Cardiac muscle cell (in vitro differentiated cells and primary cell): ENCODE measurements at regions not wholly inside any gene's neighbourhood (a gene's known extent, or its start where the extent isn't known, plus 50 kb on each side); places are given as distances from the start of the nearest gene placed in this dataset.

Source experiments
- DNase-seq, 2 donors: peaks; one replicate each; pipeline versions ENCODE4 v3.0.0 to v3.0.0-alpha.2; 2010 to 2017; ENCODE audit warnings: low read depth in 1 of 2, low spot score in 1 of 2
- H3K27ac ChIP-seq: fragments of 200-600 bp; sonication (generic); 2 replicates; pipeline ENCODE4 v1.5.1; 2016
- H3K27me3 ChIP-seq: fragments of 200-600 bp; sonication (generic); 2 replicates; pipeline ENCODE4 v1.6.0; 2016; ENCODE audit warnings: control low read depth
- H3K36me3 ChIP-seq: fragments of 200-600 bp; sonication (generic); 2 replicates; pipeline ENCODE4 v1.5.1; 2016; ENCODE audit warnings: control low read depth
- H3K4me1 ChIP-seq: fragments of 200-600 bp; sonication (generic); 2 replicates; pipeline ENCODE4 v1.8.1; 2017; ENCODE audit warnings: low read depth, mild to moderate bottlenecking, mixed run types
- H3K4me3 ChIP-seq: fragments of 200-600 bp; sonication (generic); 2 replicates; pipeline ENCODE4 v1.5.1; 2016; ENCODE audit warnings: mild to moderate bottlenecking
- H3K9me3 ChIP-seq: fragments of 200-600 bp; sonication (generic); 2 replicates; pipeline ENCODE4 v1.5.1; 2017; ENCODE audit warnings: low read depth, mild to moderate bottlenecking, control low read depth
- CTCF ChIP-seq: IDR thresholded peaks from 2 replicates; pipeline ENCODE4 v1.5.1; 2012; ENCODE audit warnings: low read depth, mild to moderate bottlenecking, low read length

DNA sequence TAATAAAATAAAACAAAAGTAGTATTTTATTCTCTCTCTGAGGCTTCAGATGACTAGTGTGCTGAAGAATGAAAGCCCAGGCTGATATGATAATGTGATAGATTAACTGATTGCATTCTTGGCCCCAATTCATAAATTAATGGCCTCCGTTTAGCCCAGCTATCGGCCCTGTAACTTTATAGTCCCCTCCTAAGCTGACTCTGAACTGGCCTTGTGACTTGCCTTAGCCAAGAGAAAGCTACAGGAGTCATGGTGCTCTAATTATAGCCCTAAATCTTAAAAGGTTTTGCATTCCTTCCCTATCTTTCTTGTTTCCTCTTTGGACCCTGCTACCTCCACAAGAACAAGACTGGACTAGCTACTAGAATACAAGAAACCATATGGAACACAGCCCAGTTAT lies 123.2 kb upstream of the EPHA3 start:
- Histone ChIP-seq H3K36me3 (no peaks in the 10 kb centered on the region), H3K27ac (peak overlapping the region; percentile 67), H3K9me3 (no peaks in the 10 kb centered on the region), H3K4me1 (peaks cover 13% of the 10 kb centered on the region), H3K27me3 (no peaks in the 10 kb centered on the region), H3K4me3 (no peak overlapping the region)
- TF ChIP-seq CTCF = no peak
- peak; percentile 7 to 28 for DNase-seq

DNA sequence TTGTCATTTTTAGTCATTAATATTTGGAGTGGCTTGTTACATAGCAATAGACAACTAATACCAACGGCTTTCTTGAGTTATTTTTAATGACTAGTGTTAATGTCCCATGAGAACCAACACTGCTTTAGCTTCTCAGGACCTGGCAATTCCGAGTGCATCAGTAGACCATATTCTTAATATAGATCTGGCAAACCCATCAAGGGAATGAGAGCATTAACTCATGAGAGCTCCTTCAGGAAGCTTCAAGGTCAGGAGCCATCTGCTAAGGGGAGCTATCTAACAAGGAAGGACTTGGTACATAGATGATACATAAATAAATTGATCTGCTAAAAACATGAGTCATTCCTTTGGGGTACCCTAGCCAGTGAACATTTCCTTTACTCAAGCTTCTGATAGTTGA lies 122.6 kb upstream of the EPHA3 start:
- Histone ChIP-seq H3K36me3 (no peaks in the 10 kb centered on the region), H3K27me3 (no peaks in the 10 kb centered on the region), H3K4me1 (peaks cover 13% of the 10 kb centered on the region), H3K4me3 (no peak overlapping the region), H3K9me3 (no peaks in the 10 kb centered on the region), H3K27ac (peak overlapping the region; percentile 67)
- no peak for TF ChIP-seq CTCF
- DNase-seq = no peak

- no peak for TF ChIP-seq CTCF
- no peaks in the 10 kb centered on the region for H3K36me3 ChIP-seq
- no peaks in the 10 kb centered on the region for H3K27me3 ChIP-seq
- H3K4me1 ChIP-seq = peaks cover 13% of the 10 kb centered on the region
- no peak overlapping the region for H3K27ac ChIP-seq
- no peak overlapping the region for H3K4me3 ChIP-seq
- no peaks in the 10 kb centered on the region for H3K9me3 ChIP-seq
- DNase-seq = no peak
Measured at GRCh38 chr3:88985491-88985890, 121.9 kb upstream of the EPHA3 start.

DNA sequence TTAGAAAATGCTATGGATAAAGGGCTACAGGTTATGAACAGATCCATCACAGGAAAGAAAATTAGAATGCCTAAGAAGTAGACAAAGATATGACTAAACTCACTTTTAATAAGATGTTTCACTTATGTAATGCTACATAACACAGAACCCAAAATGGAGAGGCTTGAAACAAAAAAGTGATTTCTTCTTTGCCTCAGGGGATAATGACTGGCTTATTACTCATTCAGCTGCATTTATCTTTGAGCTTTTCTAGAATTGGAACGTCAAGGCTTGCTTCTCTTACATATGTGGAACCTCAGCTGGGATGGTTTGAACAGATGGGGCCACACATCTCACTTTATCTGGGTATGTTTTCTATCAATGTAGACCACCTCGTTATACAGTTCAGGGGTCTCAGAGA lies 120.6 kb upstream of the EPHA3 start:
- Histone ChIP-seq H3K27ac (no peak overlapping the region), H3K27me3 (no peaks in the 10 kb centered on the region), H3K9me3 (no peaks in the 10 kb centered on the region), H3K4me1 (peaks cover 13% of the 10 kb centered on the region), H3K4me3 (no peak overlapping the region), H3K36me3 (no peaks in the 10 kb centered on the region)
- DNase-seq = peak in 1 of 2 donors; percentile 10
- no peak for TF ChIP-seq CTCF

- peaks cover 13% of the 10 kb centered on the region for H3K4me1 ChIP-seq
- no peak for DNase-seq
- H3K27me3 ChIP-seq = no peaks in the 10 kb centered on the region
- H3K36me3 ChIP-seq = no peaks in the 10 kb centered on the region
- H3K4me3 ChIP-seq = no peak overlapping the region
- no peak overlapping the region for H3K27ac ChIP-seq
- H3K9me3 ChIP-seq = no peaks in the 10 kb centered on the region
- TF ChIP-seq CTCF = no peak
Measured at GRCh38 chr3:88987776-88988175, 119.6 kb upstream of the EPHA3 start.

DNA sequence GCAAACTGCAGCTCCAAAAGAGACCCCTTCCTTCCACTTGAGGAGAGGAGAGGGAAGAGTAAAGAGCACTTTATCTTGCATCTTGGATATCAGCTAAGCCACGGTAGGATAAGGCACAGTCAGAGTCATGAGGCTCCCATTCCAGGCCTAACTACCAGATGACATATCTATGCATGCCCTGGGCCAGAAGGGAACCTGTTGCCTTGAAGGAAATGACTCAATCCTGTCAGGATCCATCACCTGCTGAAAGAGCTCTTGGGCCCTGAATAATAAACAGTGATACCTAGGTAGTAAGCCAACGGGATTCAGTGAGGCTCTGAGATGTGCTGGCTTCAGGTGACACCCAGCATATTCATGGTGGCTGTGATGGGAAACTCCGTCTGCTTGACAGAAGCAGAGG lies 118.5 kb upstream of the EPHA3 start:
- Histone ChIP-seq H3K4me3 (no peak overlapping the region), H3K4me1 (peaks cover 11% of the 10 kb centered on the region), H3K9me3 (no peaks in the 10 kb centered on the region), H3K36me3 (no peaks in the 10 kb centered on the region), H3K27ac (no peak overlapping the region), H3K27me3 (no peaks in the 10 kb centered on the region)
- no peak for DNase-seq
- no peak for TF ChIP-seq CTCF
